Panc1 (cell line): ENCODE measurements at regions not wholly inside any gene's neighbourhood (a gene's known extent, or its start where the extent isn't known, plus 50 kb on each side); places are given as distances from the start of the nearest gene placed in this dataset.

ENCODE experiments used
- ATAC-seq: fragments of 200-7000 bp; cut with Tn5 transposase; 2 replicates; pipeline ENCODE4 v1.9.1; 2020; ENCODE audit warnings: mild to moderate bottlenecking, moderate library complexity
- BruUV-seq: library from RNA; stranded (reverse); fragments of 400-500 nt; replicated peaks from 2 replicates; lab custom pipeline; 2021; lab: Mats Ljungman, UMichigan
- CTCF ChIA-PET: fragments of 300-600 bp; sonication (Branson Sonifier 250); formaldehyde crosslinking; loops from one replicate; lab custom pipeline; 2022; ENCODE audit warnings: antibody characterized with exemption; lab: Charles Lee
- POLR2A ChIA-PET: fragments of 300-600 bp; sonication (Branson Sonifier 250); formaldehyde crosslinking; loops from one replicate; lab custom pipeline; 2022; ENCODE audit warnings: antibody characterized with exemption; lab: Charles Lee
- DNase-seq: peaks from one replicate; pipeline ENCODE4 v3.0.0-alpha.2; 2010; ENCODE audit warnings: low read depth, low spot score
- H3K27ac ChIP-seq: 2 replicates; pipeline ENCODE4 v1.5.1; 2011; ENCODE audit warnings: mild to moderate bottlenecking, low read length, inconsistent platforms
- H3K27me3 ChIP-seq: fragments of 200-500 bp; sonication (Bioruptor generic); 2 replicates; pipeline ENCODE4 v1.6.0; 2014; ENCODE audit warnings: low read length, inconsistent platforms; ENCODE audit not compliant: control insufficient read depth, insufficient read depth
- H3K36me3 ChIP-seq: fragments of 200-500 bp; sonication (Bioruptor generic); 2 replicates; pipeline ENCODE4 v1.5.1; 2014; ENCODE audit warnings: inconsistent platforms, mild to moderate bottlenecking, low read length, moderate library complexity; ENCODE audit not compliant: control insufficient read depth, insufficient read depth
- H3K4me1 ChIP-seq: 2 replicates; pipeline ENCODE4 v1.5.1; 2011; ENCODE audit warnings: inconsistent platforms, mild to moderate bottlenecking, low read length, moderate library complexity; ENCODE audit not compliant: control insufficient read depth, insufficient read depth
- H3K4me3 ChIP-seq, 2 experiments: 2 replicates each; pipeline ENCODE4 v1.5.1; 2011 to 2012; ENCODE audit warnings: low read depth in 2 of 2, low read length in 2 of 2, mild to moderate bottlenecking in 2 of 2, inconsistent platforms in 1 of 2, moderate library complexity in 1 of 2
- H3K9me3 ChIP-seq: fragments of 200-500 bp; sonication (Bioruptor generic); 2 replicates; pipeline ENCODE4 v1.5.1; 2014; ENCODE audit warnings: low read depth, mild to moderate bottlenecking, inconsistent platforms, low read length, moderate library complexity; ENCODE audit not compliant: control insufficient read depth, insufficient read depth
- POLR2AphosphoS5 ChIP-seq: IDR thresholded peaks from 2 replicates; pipeline ENCODE4 v1.6.1; 2012; ENCODE audit warnings: mild to moderate bottlenecking, low read depth, low read length, moderate library complexity
- SIN3A ChIP-seq: IDR thresholded peaks from 2 replicates; pipeline ENCODE4 v1.6.1; 2012; ENCODE audit warnings: low read depth, mild to moderate bottlenecking, low read length, moderate library complexity, borderline replicate concordance; ENCODE audit not compliant: insufficient read depth
- TCF7L2 ChIP-seq: IDR thresholded peaks from 2 replicates; pipeline ENCODE4 v1.6.1; 2011; ENCODE audit warnings: mild to moderate bottlenecking, low read depth, low read length, inconsistent platforms
- in situ Hi-C: cut with HindIII; loops from 2 replicates; pipeline ENCODE4 v1.10.0; 2016; ENCODE audit warnings: low sequenced_read_pairs, low pct_unique_long_range_greater_than_20kb
- intact Hi-C: fragments of 100-400 bp; cut with micrococcal nuclease; formaldehyde crosslinking; loops from one replicate; pipeline ENCODE4 v1.10.0; 2022; ENCODE audit not compliant: unreplicated experiment
- TF ChIP-seq, protein P1 (sequence below), 2 experiments: IDR thresholded peaks; 2 replicates each; pipeline ENCODE4 v1.6.1; 2011 to 2012; ENCODE audit warnings: low read depth in 2 of 2, control low read depth in 1 of 2, low read length in 1 of 2, mild to moderate bottlenecking in 1 of 2, moderate library complexity in 1 of 2; ENCODE audit not compliant: insufficient read depth in 1 of 2
- TF ChIP-seq, protein P2 (sequence below): fragments of 450-650 bp; IDR thresholded peaks from 2 replicates; pipeline ENCODE4 v1.5.1; 2017; ENCODE audit warnings: mild to moderate bottlenecking

DNA sequence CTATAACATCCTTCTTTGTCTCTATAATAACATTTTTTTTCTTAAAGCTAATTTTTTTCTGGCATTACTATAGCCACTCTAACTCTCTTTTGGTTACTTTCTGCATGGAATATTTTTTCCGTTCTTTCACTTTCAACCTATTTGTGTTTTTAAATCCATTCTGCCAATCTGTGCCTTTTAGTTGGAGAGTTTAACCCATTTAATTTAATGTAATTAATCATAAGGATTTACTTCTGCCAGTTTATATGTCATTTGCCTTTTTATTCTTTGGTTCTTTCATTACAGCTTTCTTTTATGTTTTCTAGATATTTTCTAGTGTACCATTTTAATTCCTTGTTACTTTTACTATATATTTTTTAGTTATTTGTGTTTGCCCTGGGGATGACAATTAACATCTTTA is 78.6 kb downstream of the TMEM270 start:
- Histone ChIP-seq H3K27ac (no peak overlapping the region), H3K4me1 (no peaks in the 10 kb centered on the region), H3K9me3 (no peaks in the 10 kb centered on the region), H3K36me3 (no peaks in the 10 kb centered on the region), H3K4me3 (no peak overlapping the region), H3K27me3 (no peaks in the 10 kb centered on the region)
- intact Hi-C loops, result no loop called here
- CTCF ChIA-PET, result no interaction called here
- DNase-seq, result no peak
- ATAC-seq, result no peak
- POLR2A ChIA-PET, result no interaction called here
- TF ChIP-seq, protein P1, sequence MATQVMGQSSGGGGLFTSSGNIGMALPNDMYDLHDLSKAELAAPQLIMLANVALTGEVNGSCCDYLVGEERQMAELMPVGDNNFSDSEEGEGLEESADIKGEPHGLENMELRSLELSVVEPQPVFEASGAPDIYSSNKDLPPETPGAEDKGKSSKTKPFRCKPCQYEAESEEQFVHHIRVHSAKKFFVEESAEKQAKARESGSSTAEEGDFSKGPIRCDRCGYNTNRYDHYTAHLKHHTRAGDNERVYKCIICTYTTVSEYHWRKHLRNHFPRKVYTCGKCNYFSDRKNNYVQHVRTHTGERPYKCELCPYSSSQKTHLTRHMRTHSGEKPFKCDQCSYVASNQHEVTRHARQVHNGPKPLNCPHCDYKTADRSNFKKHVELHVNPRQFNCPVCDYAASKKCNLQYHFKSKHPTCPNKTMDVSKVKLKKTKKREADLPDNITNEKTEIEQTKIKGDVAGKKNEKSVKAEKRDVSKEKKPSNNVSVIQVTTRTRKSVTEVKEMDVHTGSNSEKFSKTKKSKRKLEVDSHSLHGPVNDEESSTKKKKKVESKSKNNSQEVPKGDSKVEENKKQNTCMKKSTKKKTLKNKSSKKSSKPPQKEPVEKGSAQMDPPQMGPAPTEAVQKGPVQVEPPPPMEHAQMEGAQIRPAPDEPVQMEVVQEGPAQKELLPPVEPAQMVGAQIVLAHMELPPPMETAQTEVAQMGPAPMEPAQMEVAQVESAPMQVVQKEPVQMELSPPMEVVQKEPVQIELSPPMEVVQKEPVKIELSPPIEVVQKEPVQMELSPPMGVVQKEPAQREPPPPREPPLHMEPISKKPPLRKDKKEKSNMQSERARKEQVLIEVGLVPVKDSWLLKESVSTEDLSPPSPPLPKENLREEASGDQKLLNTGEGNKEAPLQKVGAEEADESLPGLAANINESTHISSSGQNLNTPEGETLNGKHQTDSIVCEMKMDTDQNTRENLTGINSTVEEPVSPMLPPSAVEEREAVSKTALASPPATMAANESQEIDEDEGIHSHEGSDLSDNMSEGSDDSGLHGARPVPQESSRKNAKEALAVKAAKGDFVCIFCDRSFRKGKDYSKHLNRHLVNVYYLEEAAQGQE (IDR thresholded peaks at IDR 0.05; ENCODE audit: insufficient read depth in 1 of 2, low read depth in 2 of 2, low read length in 1 of 2), result no peak
- TF ChIP-seq, protein P2, sequence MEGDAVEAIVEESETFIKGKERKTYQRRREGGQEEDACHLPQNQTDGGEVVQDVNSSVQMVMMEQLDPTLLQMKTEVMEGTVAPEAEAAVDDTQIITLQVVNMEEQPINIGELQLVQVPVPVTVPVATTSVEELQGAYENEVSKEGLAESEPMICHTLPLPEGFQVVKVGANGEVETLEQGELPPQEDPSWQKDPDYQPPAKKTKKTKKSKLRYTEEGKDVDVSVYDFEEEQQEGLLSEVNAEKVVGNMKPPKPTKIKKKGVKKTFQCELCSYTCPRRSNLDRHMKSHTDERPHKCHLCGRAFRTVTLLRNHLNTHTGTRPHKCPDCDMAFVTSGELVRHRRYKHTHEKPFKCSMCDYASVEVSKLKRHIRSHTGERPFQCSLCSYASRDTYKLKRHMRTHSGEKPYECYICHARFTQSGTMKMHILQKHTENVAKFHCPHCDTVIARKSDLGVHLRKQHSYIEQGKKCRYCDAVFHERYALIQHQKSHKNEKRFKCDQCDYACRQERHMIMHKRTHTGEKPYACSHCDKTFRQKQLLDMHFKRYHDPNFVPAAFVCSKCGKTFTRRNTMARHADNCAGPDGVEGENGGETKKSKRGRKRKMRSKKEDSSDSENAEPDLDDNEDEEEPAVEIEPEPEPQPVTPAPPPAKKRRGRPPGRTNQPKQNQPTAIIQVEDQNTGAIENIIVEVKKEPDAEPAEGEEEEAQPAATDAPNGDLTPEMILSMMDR, result no peak
- no peak for TF ChIP-seq TCF7L2
- no peak for TF ChIP-seq SIN3A
- no TSS peak for BruUV-seq
- in situ Hi-C loops, result no loop called here

DNA sequence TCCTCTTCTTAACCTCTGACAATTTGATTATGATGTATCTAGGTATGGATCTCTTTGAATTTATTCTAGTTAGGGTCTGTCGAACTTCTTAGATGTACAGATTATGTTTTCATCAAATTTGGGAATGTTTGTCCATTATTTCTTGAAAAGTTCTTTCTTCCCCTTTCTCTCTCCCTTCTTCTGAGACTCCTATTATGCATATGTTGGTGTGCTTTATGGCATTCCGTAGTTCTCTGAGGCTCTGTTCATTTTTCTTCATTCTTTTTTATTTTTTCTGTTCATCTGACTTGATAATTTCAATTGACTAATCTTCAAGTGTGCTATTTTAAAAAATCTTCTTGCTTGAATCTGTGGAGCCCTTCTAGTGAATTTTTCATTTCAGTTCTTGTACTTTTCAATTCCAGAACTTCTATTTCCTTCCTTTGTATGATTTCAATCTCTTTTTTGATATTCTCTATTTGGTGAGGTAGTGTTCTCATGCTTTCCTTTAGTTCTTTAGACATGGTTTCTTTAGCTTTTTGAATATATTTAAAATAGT is 79.8 kb downstream of the TMEM270 start:
- POLR2A ChIA-PET, result no interaction called here
- DNase-seq, result no peak
- no peaks in the 10 kb centered on the region for H3K4me1 ChIP-seq
- in situ Hi-C loops (no loop called here), intact Hi-C loops (no loop called here)
- TF ChIP-seq, protein P1 (IDR thresholded peaks at IDR 0.05; ENCODE audit: insufficient read depth in 1 of 2, low read depth in 2 of 2, low read length in 1 of 2), result no peak
- TF ChIP-seq TCF7L2 (no peak), POLR2AphosphoS5 (no peak), SIN3A (no peak)
- TF ChIP-seq, protein P2, result no peak
- H3K36me3 ChIP-seq, result no peaks in the 10 kb centered on the region
- no TSS peak for BruUV-seq
- no peak for ATAC-seq
- H3K9me3 ChIP-seq, result 0 out of 2 replicates have a peak, but pooled peaks cover 3% of the 10 kb centered on the region
- CTCF ChIA-PET, result no interaction called here
- no peaks in the 10 kb centered on the region for H3K27me3 ChIP-seq
- no peak overlapping the region for H3K4me3 ChIP-seq
- no peak overlapping the region for H3K27ac ChIP-seq
